GM04504 (cell line): ENCODE measurements at regions not wholly inside any gene's neighbourhood (a gene's known extent, or its start where the extent isn't known, plus 50 kb on each side); places are given as distances from the start of the nearest gene placed in this dataset.
A peak's percentile ranks its signal among the peaks of the same experiment; 100 is the strongest.

ENCODE experiments used
- DNase-seq: peaks from one replicate; pipeline ENCODE4 v3.0.0-alpha.2; 2012; ENCODE audit warnings: low read depth

DNA sequence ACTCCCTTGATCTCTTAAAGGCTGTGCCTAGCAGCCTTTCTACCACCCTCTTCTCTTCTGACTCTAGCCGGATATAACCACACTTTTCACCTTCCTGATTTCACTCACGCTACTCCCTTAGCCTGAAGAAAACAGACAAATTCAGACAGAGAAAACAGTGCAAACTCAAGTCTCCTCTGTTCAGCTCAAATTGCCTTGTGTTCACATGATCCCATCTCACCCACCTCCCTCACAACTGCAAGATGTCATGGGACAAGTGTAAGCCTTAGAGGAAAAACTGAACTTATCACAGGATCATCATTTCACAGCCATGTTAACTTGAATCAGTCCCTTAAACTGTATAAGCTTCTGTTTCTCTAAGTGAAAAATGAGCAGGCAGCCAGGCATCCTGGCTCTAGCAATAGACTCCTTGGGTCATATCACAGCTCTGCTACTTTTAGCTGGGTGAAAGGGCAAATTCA, 66.5 kb upstream of the TENT5A start:
- DNase-seq = no peak

DNA sequence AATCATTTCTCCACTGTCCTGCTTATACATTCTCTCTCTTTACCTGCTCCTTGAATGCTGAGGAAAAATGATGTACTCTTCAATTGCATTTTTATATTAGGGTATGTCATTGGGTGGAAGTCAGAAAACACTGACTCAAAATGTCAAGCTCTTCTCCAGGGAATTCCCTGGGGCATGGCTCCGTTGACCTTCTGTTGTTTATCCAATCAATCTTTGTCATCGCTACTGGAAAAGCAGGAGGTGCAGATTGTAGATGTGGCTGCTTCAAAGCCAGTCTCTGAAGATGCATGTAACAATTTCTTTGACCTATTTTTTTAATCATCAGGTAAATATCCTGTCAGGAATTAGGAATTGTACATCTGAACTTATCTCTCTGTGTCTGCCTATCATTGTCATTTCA, 63.9 kb upstream of the TENT5A start:
- no peak for DNase-seq

DNA sequence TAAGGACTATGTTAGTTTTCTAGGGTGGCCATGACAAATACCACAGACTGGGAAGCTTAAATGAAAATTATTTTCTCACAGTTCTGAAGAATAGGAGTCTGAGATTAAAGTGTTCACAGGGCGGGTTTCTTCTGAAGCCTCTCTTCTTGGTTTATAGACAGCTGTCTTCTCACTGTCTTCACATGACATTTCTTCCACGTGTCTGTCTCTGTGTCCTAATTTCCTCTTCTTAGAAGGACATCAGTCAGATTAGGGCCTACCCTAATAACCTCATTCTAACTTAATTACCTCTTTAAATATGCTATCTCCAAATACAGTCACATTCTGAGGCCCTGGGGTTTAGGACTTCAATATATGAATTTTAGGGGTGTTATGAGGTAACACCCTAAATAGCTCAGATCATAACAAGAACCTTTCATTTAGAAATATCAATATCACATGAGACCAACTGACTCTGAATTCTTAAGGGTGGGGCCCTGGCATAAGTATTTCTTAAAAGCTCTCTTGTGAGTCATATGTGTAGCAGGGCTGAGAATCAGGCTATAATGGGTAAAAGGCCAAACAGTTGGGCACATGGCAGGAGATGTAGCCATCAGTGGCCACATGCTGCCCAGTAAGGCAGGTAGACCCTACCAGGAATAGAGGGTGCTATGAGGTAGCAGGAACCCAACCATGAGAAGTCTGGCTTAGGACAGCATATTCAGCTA, 62.0 kb upstream of the TENT5A start:
- peak; percentile 6 for DNase-seq

DNA sequence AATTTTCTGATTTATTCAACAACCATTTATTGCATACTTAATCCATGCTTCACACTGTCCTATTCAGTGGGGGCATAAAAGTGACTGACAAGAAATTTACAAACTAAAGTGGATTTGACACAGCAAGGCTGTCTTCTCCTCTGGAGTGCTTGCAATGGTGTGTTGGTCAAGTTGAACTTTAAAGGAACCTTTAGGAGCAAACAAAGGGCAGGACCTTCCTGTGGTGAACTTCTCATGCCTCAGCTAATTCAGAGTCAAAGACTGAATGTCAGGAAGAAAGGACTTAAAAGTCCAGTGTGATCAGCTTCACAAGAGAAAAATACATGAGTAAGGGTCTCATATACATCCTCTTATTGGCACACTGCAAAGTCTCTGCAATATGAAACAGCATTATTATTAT, 60.8 kb upstream of the TENT5A start:
- DNase-seq = no peak

DNA sequence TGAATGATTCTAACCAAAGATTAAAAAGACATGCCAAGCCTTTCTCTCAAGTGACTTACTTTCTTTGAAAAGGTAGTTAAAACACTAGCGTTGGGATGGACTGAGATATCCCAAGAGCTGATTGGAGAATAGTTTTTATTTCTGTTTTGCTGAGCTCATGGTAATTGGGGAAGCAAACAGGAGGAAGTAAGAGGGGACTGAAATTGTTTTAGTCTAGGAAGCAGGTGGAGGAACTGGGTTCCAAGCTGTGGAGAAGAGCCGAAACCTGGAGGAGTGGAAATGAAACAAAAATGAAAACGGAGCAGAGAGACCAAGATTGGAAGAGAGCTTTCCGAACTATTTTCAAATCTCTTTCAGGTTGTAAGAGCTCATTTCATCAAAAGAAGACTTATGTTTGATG, 59.9 kb upstream of the TENT5A start:
- no peak for DNase-seq

DNA sequence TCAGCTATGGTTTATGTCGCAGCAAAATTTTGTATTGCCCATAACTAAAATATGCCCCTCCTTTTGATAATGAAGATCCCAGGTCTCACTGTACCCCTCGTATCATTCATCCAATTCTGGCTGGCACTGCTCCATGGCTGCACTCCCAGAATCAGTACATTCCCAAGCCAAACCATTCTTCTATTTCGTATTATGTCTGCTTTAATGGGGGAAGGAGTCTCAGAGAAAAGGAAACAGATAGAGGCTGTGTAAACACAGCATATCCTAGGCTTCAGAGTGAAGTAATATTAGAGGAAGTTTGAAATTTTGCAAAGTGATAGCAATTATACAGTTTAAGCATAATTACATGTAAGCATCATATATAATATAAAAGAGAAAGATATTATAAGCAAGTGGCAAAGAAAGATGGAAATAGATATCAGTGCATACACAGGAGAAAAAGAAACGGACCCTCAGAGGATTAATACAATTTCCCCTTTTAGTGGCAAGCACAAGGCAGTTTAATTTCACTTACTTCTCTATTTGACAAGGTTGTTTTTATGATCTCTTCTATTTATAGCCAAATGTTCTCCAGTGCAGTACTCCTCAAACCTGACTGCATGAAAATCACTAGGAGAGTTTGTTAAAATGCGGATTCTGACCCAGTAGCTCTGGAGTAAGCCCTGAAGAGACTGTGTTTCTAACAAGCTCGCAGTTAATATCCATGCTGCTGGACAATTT, 56.5 kb upstream of the TENT5A start:
- DNase-seq = no peak

DNA sequence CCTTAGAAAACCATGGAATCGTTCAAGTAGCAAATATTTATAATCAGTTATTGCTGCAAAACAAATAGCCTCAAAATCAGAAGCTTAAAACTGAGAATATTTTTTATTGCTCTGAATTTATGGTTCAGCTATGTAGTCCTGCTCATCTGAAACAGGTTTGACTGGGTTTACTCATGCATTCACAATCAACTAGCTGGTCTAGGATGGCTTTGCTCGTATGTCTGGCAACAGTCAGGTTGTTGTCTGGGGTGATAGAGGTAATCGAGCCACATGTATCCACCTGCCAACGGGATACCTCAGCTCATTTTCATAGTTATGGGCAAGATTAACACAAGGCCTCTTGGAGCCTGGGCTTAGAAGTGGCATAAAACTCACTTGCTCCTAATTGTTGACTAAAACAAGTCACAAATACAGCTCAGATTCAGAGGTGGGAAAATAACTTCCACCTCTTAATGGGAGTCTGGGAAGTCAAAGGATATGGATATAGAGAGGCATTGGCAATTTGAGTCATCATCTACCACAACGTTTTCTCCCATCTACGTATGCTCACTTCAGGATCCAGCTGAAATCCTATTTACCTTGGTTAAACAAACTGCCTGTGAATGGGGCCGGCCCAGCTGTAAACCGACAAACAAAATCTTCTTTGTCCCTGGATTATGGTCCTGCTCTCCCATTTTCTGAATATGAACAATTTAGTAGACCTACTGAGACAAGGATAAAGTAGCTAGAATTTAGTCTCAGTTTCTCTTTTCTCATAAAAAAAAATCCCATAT, 54.5 kb upstream of the TENT5A start:
- DNase-seq = no peak

DNA sequence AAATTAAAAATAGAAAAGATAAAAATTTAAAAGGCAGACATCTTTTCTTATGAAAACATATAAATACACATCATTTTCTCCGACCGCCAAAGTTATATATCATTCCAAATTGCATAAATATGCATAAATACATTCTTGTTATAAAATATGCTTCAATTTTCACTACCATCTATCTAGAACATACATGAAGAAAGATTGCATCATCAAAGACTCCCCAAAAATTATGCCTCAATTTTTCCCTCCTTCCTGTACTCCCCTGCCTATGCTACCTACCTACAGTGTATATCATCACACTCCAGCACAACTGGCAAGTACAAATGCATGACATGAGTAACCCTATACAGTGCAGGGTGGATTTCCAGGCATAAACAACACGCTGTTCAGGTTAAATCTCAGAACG, 49.9 kb upstream of the TENT5A start:
- DNase-seq = no peak
